Hepatic stellate cell (primary cell): ENCODE measurements at regions not wholly inside any gene's neighbourhood (a gene's known extent, or its start where the extent isn't known, plus 50 kb on each side); places are given as distances from the start of the nearest gene placed in this dataset.
"Not testable (repeated sequence)": the region's sequence is repeated elsewhere in the genome, so short reads cannot be mapped to it uniquely, and the experiment has no call there.

Experiments
- DNase-seq: peaks from one replicate; pipeline ENCODE4 v3.0.0; 2011; ENCODE audit warnings: low spot score

GRCh38 chr11:121866754-121867153, 249.3 kb downstream of the BLID start:
- no peak for DNase-seq

GRCh38 chr11:121864660-121865059, 251.4 kb downstream of the BLID start:
- DNase-seq: no peak

- no peak for DNase-seq
These were observed 252.9 kb downstream of the BLID start for GRCh38 chr11:121863126-121863525.

- DNase-seq: not testable (repeated sequence)
These were observed 260.9 kb downstream of the BLID start for GRCh38 chr11:121855138-121855537.

GRCh38 chr11:121844016-121844415, 272.0 kb downstream of the BLID start:
- DNase-seq: no peak

GRCh38 chr11:121842192-121842585, 273.8 kb downstream of the BLID start:
- DNase-seq: no peak

- peak; percentile 22 for DNase-seq
These were observed 274.4 kb downstream of the BLID start for GRCh38 chr11:121841487-121842191.

- no peak for DNase-seq
These were observed 276.2 kb downstream of the BLID start for GRCh38 chr11:121839781-121840180.

- DNase-seq: no peak
These were observed 277.4 kb downstream of the BLID start for GRCh38 chr11:121838571-121838970.

GRCh38 chr11:121833970-121834369, 282.0 kb downstream of the BLID start:
- DNase-seq: no peak

- DNase-seq: peak; percentile 84
These were observed 286.8 kb downstream of the BLID start for GRCh38 chr11:121829159-121829643.

- DNase-seq: no peak
These were observed 301.1 kb downstream of the BLID start for GRCh38 chr11:121814962-121815361.

GRCh38 chr11:121814296-121814695, 301.7 kb downstream of the BLID start:
- no peak for DNase-seq

- DNase-seq: peak; percentile 64
These were observed 305.7 kb downstream of the BLID start for GRCh38 chr11:121810291-121810690.

- no peak for DNase-seq
These were observed 307.9 kb downstream of the BLID start for GRCh38 chr11:121808096-121808495.

GRCh38 chr11:121807051-121807450, 309.0 kb downstream of the BLID start:
- DNase-seq: no peak

- no peak for DNase-seq
These were observed 313.5 kb downstream of the BLID start for GRCh38 chr11:121802542-121802941.

GRCh38 chr11:121801781-121802180, 314.2 kb downstream of the BLID start:
- no peak for DNase-seq

- DNase-seq: no peak
These were observed 314.6 kb downstream of the BLID start for GRCh38 chr11:121801394-121801748.

GRCh38 chr11:121800731-121801393, 315.2 kb downstream of the BLID start:
- no peak for DNase-seq

- no peak for DNase-seq
These were observed 315.8 kb downstream of the BLID start for GRCh38 chr11:121800240-121800639.

GRCh38 chr11:121797496-121797895, 318.5 kb downstream of the BLID start:
- DNase-seq: no peak

GRCh38 chr11:121795174-121795573, 320.8 kb downstream of the BLID start:
- no peak for DNase-seq

GRCh38 chr11:121794671-121795141, 321.3 kb downstream of the BLID start:
- no peak for DNase-seq
